ENCODE measurements at regions not wholly inside any gene's neighbourhood (a gene's known extent, or its start where the extent isn't known, plus 50 kb on each side); places are given as distances from the start of the nearest gene placed in this dataset.

DNA sequence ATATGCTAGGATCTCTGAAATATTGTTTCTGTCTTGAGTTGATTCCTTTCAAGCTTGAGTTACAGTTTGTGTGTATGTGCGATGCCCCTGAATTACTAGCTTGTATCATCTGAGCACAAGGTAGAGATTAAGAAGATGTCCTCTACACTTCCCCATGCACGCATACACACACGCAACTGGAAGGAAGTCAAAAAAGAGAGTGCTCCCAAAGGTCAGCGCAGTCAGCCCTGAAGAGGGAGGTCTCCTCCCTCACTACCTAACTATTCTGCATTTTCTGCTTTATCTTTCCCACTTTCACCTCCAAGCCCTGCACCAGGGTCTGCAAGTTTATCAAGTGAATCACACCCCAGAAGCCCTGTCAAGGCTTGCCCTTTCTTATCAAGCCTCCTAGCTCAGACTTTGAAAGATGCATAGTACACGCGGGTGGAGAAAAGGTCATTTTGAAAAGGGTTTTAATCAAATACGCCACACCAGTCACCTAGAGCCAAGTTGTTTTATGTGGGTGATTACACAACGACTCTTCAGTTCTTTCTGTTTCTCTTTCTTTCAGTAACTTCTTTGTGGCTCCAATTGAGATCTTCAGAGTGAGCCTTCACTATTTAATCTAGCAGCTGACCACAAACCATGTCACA, 127.7 kb downstream of the ASB9 start:
- TF ChIP-seq, protein P1, sequence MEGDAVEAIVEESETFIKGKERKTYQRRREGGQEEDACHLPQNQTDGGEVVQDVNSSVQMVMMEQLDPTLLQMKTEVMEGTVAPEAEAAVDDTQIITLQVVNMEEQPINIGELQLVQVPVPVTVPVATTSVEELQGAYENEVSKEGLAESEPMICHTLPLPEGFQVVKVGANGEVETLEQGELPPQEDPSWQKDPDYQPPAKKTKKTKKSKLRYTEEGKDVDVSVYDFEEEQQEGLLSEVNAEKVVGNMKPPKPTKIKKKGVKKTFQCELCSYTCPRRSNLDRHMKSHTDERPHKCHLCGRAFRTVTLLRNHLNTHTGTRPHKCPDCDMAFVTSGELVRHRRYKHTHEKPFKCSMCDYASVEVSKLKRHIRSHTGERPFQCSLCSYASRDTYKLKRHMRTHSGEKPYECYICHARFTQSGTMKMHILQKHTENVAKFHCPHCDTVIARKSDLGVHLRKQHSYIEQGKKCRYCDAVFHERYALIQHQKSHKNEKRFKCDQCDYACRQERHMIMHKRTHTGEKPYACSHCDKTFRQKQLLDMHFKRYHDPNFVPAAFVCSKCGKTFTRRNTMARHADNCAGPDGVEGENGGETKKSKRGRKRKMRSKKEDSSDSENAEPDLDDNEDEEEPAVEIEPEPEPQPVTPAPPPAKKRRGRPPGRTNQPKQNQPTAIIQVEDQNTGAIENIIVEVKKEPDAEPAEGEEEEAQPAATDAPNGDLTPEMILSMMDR (CRISPR knock-in tag; IDR thresholded peaks at IDR 0.05), result no peak
- TF ChIP-seq, protein P2, sequence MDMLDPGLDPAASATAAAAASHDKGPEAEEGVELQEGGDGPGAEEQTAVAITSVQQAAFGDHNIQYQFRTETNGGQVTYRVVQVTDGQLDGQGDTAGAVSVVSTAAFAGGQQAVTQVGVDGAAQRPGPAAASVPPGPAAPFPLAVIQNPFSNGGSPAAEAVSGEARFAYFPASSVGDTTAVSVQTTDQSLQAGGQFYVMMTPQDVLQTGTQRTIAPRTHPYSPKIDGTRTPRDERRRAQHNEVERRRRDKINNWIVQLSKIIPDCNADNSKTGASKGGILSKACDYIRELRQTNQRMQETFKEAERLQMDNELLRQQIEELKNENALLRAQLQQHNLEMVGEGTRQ (IDR thresholded peaks at IDR 0.05; ENCODE audit: low read depth, low read length), result no peak
- TF ChIP-seq, protein P2 (CRISPR knock-in tag; IDR thresholded peaks at IDR 0.05; ENCODE audit: borderline replicate concordance), result no peak
- no peak for TF ChIP-seq ZNF431 (CRISPR knock-in tag; IDR thresholded peaks at IDR 0.05; ENCODE audit: borderline replicate concordance, low read depth)
- TF ChIP-seq, protein P3, sequence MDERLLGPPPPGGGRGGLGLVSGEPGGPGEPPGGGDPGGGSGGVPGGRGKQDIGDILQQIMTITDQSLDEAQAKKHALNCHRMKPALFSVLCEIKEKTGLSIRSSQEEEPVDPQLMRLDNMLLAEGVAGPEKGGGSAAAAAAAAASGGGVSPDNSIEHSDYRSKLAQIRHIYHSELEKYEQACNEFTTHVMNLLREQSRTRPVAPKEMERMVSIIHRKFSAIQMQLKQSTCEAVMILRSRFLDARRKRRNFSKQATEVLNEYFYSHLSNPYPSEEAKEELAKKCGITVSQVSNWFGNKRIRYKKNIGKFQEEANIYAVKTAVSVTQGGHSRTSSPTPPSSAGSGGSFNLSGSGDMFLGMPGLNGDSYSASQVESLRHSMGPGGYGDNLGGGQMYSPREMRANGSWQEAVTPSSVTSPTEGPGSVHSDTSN (CRISPR knock-in tag; IDR thresholded peaks at IDR 0.05), result no peak

Measured in HepG2 (cell line).